HEK293 (cell line): ENCODE measurements at regions not wholly inside any gene's neighbourhood (a gene's known extent, or its start where the extent isn't known, plus 50 kb on each side); places are given as distances from the start of the nearest gene placed in this dataset.
A peak's percentile ranks its signal among the peaks of the same experiment; 100 is the strongest.

Experiments
- CTCF ChIP-seq: fragments of 450-650 bp; formaldehyde crosslinking; IDR thresholded peaks from 2 replicates; pipeline ENCODE4 v1.5.1; 2016; ENCODE audit warnings: missing biosample characterization, missing genetic modification characterization
- ZBTB44 ChIP-seq: fragments of 450-650 bp; IDR thresholded peaks from 2 replicates; pipeline ENCODE4 v1.5.1; 2018; ENCODE audit warnings: missing biosample characterization, mild to moderate bottlenecking, missing genetic modification characterization
- ZNF10 ChIP-seq: fragments of 450-650 bp; formaldehyde crosslinking; IDR thresholded peaks from 2 replicates; pipeline ENCODE4 v1.5.1; 2017; ENCODE audit warnings: missing biosample characterization, missing genetic modification characterization
- ZNF18 ChIP-seq: fragments of 450-650 bp; formaldehyde crosslinking; IDR thresholded peaks from 2 replicates; pipeline ENCODE4 v1.5.1; 2016; ENCODE audit warnings: missing biosample characterization, missing genetic modification characterization
- ZNF580 ChIP-seq: fragments of 450-650 bp; formaldehyde crosslinking; IDR thresholded peaks from 2 replicates; pipeline ENCODE4 v1.5.1; 2016; ENCODE audit warnings: missing biosample characterization, missing genetic modification characterization
- ZSCAN16 ChIP-seq: fragments of 450-650 bp; formaldehyde crosslinking; IDR thresholded peaks from 2 replicates; pipeline ENCODE4 v1.5.1; 2016; ENCODE audit warnings: missing biosample characterization, missing genetic modification characterization

- TF ChIP-seq ZNF10 (tag by site-specific recombination) (no peak), ZNF18 (tag by site-specific recombination) (peak; percentile 61; the same call in 1 of the 2 replicates), CTCF (no peak), ZBTB44 (no peak), ZNF580 (tag by site-specific recombination) (peak; percentile 83), ZSCAN16 (tag by site-specific recombination) (no peak)
Measured at GRCh38 chr4:173934933-173935620, 348.4 kb downstream of the FBXO8 start.
